Hematopoietic multipotent progenitor cell treated with erythropoietin and hydrocortisone succinate and interleukin-3 and kit ligand, for 8 days (in vitro differentiated cells): ENCODE measurements at regions not wholly inside any gene's neighbourhood (a gene's known extent, or its start where the extent isn't known, plus 50 kb on each side); places are given as distances from the start of the nearest gene placed in this dataset.
"Not testable (repeated sequence)": the region's sequence is repeated elsewhere in the genome, so short reads cannot be mapped to it uniquely, and the experiment has no call there.

Experiments used
- DNase-seq: peaks from one replicate; pipeline ENCODE4 v3.0.0-alpha.2; 2015

- DNase-seq, result no peak
These were observed 360.7 kb upstream of the AUTS2 start for GRCh38 chr7:69237541-69237940.

DNA sequence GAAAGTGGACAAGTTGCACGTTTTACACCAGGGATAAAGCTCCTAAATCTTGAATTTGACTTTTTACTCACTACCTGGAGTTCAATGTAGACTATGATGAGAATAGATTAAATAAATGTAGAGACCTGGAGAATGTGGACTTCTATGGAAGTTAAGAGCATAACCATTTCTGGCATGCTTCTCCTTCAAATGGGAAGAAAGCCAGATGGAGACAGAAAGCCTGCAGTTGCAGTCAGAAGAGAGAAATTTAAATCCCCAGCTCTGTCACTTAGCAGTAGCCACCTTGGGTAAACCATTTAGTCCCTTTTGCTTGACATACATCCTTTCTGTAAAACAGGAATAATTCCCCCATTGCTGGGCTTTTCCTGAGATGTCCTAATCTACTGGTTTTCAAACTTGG, 355.3 kb upstream of the AUTS2 start:
- DNase-seq, result no peak

GRCh38 chr7:69244701-69245100, 353.6 kb upstream of the AUTS2 start:
- no peak for DNase-seq

GRCh38 chr7:69245646-69246045, 352.6 kb upstream of the AUTS2 start:
- no peak for DNase-seq

DNA sequence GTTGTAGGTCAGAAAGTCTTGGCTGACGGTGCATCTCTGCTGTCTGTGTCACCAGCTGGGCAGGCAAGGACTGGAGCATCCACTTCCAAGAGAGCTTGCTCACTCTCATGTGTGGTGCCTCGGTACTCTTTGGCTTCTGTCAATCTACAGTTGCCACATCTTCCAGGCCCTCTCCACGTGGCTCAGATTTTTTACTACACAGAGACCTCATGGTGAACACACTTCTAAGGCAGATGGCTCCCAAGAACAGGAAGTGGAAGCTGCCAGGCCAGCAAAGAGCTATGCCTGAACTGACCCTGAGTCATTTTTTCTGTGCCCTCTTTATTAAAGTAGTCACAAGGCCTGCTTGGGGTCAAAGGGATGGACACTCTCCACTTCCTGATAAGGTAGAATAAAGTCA, 351.5 kb upstream of the AUTS2 start:
- DNase-seq, result no peak

DNA sequence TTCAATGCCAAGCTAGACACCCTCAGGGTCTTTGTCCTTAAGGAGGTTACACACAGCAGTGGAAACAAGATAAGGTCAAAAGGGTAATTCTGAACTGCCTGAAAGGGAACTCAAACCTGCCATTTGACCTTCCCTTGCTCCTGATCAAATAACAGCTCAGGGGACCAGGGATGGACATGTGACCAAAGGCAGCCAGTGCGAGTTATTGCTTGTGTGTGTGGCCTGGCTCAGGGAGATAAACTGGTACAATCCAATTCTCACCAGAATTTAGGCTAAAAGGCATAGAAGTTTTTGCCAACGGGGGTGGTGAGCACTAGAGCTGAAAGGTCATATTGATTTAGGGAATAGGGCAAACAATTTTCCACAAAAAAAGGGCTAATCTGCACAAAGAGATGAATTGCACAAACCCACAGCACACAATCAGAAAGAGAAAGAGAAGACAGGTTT, 349.9 kb upstream of the AUTS2 start:
- DNase-seq, result not testable (repeated sequence)

DNA sequence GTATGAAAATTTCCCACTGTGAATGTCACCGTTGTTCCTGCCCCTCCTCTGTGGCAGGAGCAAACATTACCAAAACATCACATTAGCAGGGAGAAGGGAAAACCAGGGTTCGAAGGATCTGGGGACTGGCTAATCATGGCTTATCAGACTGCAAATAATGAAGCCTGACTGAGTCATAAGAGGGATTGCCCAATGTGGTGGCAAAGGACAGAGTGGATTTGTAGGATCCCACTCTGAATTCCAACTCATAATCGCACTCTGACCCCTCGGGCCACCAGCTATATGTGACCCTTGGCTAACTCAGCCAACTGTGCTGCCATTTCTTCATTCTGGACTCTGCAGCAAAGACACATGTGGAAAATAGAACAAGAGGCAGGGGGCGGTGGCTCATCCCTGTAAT, 347.3 kb upstream of the AUTS2 start:
- no peak for DNase-seq

DNA sequence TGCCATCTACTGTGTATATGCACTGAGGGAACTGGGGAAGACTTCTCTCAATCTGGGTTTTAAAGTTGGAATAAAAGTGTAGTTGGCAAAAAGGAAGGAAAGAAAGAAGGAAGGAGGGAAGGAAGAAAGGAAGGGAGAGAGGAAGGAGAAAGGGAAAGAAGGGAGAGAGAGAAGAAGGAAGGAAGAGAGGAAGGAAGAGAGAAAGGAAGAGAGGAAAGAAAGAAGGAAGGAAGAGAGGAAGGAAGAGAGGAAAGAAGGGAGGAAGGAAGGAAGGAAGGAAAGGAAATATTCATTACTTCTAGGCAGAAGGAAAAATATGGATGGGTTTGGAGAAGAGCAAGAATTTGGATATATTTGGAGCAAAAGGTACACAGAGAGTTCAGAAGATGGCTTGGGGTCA, 343.6 kb upstream of the AUTS2 start:
- DNase-seq, result no peak

- no peak for DNase-seq
These were observed 341.6 kb upstream of the AUTS2 start for GRCh38 chr7:69256634-69257081.

DNA sequence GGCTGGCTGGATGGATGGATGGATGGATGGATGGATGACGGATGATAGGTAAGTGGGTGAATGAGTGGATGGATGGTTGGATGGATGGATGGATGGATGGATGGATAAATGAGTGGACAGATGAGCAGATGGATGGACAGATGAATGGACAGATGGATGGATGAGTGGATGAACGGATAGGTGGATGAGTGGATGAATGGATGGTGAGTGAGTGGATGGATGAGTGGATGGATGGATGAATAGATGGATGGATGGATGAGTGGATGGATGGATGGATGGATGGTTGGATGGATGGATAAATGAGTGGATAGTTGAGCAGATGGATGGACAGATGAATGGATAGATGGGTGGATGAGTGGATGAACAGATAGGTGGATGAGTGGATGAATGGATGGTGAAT, 340.7 kb upstream of the AUTS2 start:
- no peak for DNase-seq

DNA sequence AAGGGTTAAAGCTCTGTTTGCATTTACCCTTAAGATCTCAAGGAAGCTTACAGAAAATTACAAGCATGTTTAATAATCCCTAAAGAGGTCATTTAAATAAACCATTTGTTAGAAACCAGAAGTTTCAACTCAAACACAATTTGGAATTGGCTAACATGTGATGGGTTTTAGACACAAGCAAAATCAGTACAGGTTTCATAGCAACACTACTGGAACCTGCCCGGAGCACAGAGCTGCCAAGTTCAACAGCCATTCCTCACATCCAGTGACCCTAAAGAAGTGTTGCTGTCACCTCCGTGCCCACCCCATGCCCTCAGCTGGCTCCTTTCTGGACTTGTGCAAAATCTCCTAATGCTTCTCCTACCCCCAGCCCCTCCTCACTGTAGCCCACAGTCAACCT, 338.8 kb upstream of the AUTS2 start:
- DNase-seq, result no peak

DNA sequence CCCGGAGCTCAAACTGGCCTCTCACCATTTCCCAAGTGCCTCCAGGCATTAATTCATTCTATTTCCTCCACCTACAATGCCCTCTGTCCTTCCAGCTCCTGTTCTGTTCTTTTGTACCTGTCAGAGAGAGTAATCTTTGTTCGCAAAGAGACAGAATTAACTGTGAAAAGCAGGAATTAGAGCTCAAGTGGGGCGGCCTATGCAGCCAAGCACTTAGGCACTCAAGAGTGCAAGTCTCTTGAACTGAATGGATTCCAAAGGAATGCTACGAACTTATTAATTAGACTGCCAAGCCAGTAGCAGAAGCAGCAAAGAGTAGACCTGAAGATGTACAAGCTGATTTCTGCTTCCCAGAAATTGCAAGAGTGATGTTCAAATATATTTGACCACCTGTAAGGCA, 338.3 kb upstream of the AUTS2 start:
- no peak for DNase-seq

DNA sequence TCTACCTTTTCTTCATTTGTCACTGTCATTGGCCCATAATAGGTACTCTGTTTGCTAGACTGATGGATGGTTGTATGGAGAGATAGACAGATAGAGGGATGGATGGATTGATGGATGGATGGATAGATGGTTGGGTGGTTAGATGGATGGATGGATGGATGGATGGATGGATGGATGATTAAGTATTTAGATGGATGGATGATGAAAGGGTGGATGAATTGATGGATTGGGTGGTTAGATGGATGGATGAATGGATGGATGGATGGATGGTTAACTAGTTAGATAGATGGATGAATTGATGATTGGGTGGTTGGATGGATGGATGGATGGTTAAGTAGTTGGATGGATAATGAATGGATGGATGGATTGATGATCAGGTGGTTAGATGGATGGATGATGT, 334.7 kb upstream of the AUTS2 start:
- no peak for DNase-seq

DNA sequence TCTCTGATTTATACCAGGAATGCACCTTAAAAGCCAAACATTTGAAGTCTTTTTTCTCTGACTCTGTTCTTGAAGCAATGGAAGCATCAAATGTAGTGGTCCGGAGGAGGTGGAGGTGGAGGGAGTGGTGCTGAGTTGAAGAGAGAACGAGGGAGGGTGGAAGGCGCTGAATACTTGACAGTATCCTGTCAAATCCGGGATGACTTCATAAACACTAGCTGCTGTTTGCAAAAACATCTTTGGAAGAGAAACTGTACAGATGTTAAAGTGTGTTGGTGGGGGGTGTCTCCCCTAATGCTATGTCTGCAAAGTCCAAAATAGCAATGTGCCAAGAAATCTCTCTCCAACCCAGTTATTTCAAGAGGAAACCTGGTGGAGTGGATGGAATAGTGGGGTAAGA, 328.5 kb upstream of the AUTS2 start:
- no peak for DNase-seq

- DNase-seq, result no peak
These were observed 326.2 kb upstream of the AUTS2 start for GRCh38 chr7:69272101-69272500.

- no peak for DNase-seq
These were observed 322.1 kb upstream of the AUTS2 start for GRCh38 chr7:69276011-69276729.

- no peak for DNase-seq
These were observed 320.9 kb upstream of the AUTS2 start for GRCh38 chr7:69277366-69277765.

GRCh38 chr7:69282946-69283345, 315.3 kb upstream of the AUTS2 start:
- DNase-seq, result no peak

DNA sequence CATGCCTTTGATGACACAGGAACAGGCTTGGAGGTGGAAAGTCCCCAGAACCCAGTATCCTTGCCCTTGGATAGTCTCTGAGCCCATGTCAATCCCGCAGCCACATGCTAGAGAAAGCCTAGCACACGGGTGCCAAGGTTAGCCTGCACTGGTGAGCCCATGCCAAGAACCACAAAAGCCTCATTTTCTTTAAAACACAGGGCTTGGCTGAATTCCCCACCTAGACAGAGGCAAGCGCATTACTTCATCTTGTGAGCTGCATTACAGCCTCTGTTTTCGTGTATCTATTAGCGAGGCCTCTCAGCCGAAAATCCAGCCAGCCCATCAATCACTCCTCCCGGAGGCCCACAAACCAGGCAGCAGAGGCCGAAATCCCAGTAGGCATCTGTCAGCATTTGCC, 314.9 kb upstream of the AUTS2 start:
- DNase-seq, result no peak

DNA sequence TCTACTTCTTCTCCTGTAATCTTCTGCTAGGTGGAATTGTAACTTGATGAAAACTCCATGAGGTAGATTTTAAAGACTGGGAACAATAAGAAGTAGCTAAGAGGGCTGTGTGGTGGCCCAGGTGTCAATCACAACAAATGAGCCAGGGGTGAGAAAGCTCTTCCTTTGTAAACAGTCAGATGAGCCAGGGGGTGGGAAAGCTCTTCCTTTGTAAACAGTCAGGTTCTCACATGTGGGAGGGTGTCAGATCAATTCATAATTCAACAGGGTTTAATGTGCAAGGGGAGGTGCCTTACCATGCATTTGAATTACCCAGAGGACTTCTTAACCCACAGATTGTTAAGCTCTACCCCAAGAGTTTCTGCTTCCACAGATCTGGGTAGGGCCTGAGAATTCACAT, 312.4 kb upstream of the AUTS2 start:
- no peak for DNase-seq

DNA sequence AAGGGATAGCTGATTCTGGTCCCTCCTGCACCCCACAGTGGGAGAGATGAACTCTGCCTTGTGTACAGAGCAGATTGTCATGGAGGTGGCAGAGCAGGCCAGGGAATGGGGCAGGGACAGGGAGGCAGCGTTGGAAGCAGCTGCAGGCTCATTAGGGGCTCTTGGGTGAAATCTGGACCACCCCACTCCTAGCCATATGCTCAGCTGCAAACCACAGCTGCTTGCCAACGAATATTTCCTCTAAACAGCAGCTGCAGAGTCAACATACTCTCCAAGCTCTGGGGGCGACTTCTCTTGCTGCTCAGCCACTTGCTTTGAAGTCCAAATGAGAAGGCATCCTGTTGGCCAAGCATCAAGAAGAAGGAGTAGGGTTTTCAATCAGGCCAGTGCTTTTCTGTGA, 302.3 kb upstream of the AUTS2 start:
- DNase-seq, result no peak

GRCh38 chr7:69301253-69301652, 297.0 kb upstream of the AUTS2 start:
- DNase-seq, result no peak

GRCh38 chr7:69309601-69310000, 288.7 kb upstream of the AUTS2 start:
- no peak for DNase-seq

DNA sequence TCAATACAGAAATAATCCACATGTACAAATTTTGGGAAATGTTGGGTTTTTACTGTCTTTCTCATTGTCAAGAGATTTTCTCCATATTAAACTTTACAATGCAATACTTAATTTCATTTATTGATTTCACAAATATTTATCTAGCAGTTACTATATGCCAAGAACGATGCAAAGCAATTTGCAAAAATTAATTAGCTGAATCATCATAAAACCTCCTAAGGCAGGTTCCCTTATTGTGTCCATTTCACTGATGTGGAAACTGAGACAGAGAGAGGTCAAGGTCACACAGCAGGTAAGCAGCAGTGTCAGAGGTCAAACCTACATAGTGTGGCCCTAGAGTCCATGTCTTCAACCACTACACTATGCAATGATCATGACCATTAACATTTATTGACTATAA, 286.8 kb upstream of the AUTS2 start:
- no peak for DNase-seq

- DNase-seq, result not testable (repeated sequence)
These were observed 284.4 kb upstream of the AUTS2 start for GRCh38 chr7:69313852-69314251.
